Naive thymus-derived CD4-positive, alpha-beta T cell (primary cell): ENCODE measurements at regions not wholly inside any gene's neighbourhood (a gene's known extent, or its start where the extent isn't known, plus 50 kb on each side); places are given as distances from the start of the nearest gene placed in this dataset.

Source experiments
- ATAC-seq: fragments of 150-1000 bp; cut with Tn5 transposase; 2 replicates; pipeline ENCODE4 v1.10.0; 2021; ENCODE audit warnings: mild to moderate bottlenecking, moderate library complexity
- CTCF ChIA-PET: fragments of 350-600 bp; sonication (Branson Sonifier 250); formaldehyde crosslinking; loops from one replicate; lab custom pipeline; 2021; ENCODE audit warnings: antibody characterized with exemption; lab: Charles Lee
- POLR2A ChIA-PET: fragments of 350-600 bp; sonication (Branson Sonifier 250); formaldehyde crosslinking; loops from one replicate; lab custom pipeline; 2021; ENCODE audit warnings: antibody characterized with exemption, inconsistent platforms; lab: Charles Lee
- DNase-seq, 9 donors: peaks; one replicate each; pipeline versions ENCODE4 v3.0.0 to v3.0.0-alpha.2; 2020 to 2022; ENCODE audit warnings: mixed read lengths in 1 of 9
- H3K27ac ChIP-seq: one replicate; pipeline ENCODE4 v1.7.0; 2013; ENCODE audit warnings: mild to moderate bottlenecking, low read depth, low read length, moderate library complexity
- H3K27me3 ChIP-seq, 2 donors: one replicate each; pipeline ENCODE4 v1.7.0; 2013; ENCODE audit warnings: low read length in 2 of 2, mild to moderate bottlenecking in 2 of 2, moderate library complexity in 2 of 2; ENCODE audit not compliant: control insufficient read depth in 2 of 2, insufficient read depth in 2 of 2
- H3K36me3 ChIP-seq, 3 experiments: 1 replicate in 2 of 3; 2 replicates in 1 of 3; pipeline ENCODE4 v1.7.0; 2013; ENCODE audit warnings: low read length in 3 of 3, mild to moderate bottlenecking in 3 of 3, moderate library complexity in 1 of 3; ENCODE audit not compliant: insufficient read depth in 3 of 3, control insufficient read depth in 2 of 3
- H3K4me1 ChIP-seq, 2 donors: one replicate each; pipeline ENCODE4 v1.7.0; 2013; ENCODE audit warnings: low read length in 2 of 2, mild to moderate bottlenecking in 2 of 2, moderate library complexity in 1 of 2; ENCODE audit not compliant: control insufficient read depth in 2 of 2, insufficient read depth in 2 of 2
- H3K4me3 ChIP-seq: 2 replicates; pipeline ENCODE4 v1.7.0; 2013; ENCODE audit warnings: mild to moderate bottlenecking, low read length
- H3K9me3 ChIP-seq, 3 experiments: 1 replicate in 2 of 3; 2 replicates in 1 of 3; pipeline ENCODE4 v1.7.0; 2013; ENCODE audit warnings: low read length in 3 of 3; ENCODE audit not compliant: control insufficient read depth in 2 of 3
- H3K27ac Mint-ChIP-seq, 9 donors: one replicate each; pipeline ENCODE4 v1.8.0; 2020 to 2022; ENCODE audit warnings: mixed read lengths in 9 of 9, mild to moderate bottlenecking in 8 of 9, moderate library complexity in 5 of 9, inconsistent platforms in 2 of 9
- H3K27me3 Mint-ChIP-seq, 5 donors: one replicate each; pipeline ENCODE4 v1.8.0; 2021 to 2022; ENCODE audit warnings: mixed read lengths in 5 of 5, mild to moderate bottlenecking in 1 of 5
- H3K36me3 Mint-ChIP-seq, 5 donors: one replicate each; pipeline ENCODE4 v1.8.0; 2020 to 2022; ENCODE audit warnings: mixed read lengths in 5 of 5, mild to moderate bottlenecking in 3 of 5, inconsistent platforms in 1 of 5
- H3K4me1 Mint-ChIP-seq, 7 donors: one replicate each; pipeline ENCODE4 v1.8.0; 2020 to 2022; ENCODE audit warnings: mixed read lengths in 7 of 7, mild to moderate bottlenecking in 3 of 7, inconsistent platforms in 1 of 7
- H3K4me3 Mint-ChIP-seq, 10 donors: one replicate each; pipeline ENCODE4 v1.8.0; 2020 to 2022; ENCODE audit warnings: mild to moderate bottlenecking in 10 of 10, mixed read lengths in 10 of 10, moderate library complexity in 6 of 10, inconsistent platforms in 2 of 10
- H3K9me3 Mint-ChIP-seq, 11 donors: one replicate each; pipeline ENCODE4 v1.8.0; 2020 to 2022; ENCODE audit warnings: mixed read lengths in 11 of 11, mild to moderate bottlenecking in 4 of 11, inconsistent platforms in 1 of 11, moderate library complexity in 1 of 11
- intact Hi-C, 2 donors: fragments of 100-400 bp; cut with micrococcal nuclease; formaldehyde crosslinking; loops; one replicate each; pipeline ENCODE4 v1.15.1; 2023

DNA sequence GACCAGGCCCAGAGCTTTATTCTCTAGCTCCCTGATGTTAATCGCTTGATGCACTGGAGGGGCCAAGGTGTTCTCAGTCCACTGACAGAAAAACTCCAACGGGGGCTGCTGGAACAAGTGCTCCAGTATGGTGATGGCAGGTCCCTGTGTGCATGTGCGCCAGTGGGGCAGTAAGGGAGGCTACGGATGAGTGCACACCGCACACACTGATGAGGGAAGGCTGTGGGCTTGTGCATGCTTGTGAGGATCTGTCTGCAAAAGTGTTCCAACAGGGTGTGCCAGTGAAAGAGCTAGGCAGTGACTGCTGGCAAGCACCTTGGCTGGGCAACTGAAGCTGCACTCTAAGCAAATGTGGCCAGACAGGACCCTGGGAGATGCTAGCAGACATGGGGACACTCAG lies 229.7 kb upstream of the FOXG1 start:
- peaks cover 0 to 10% (median 0%) of the 10 kb centered on the region in 5 donors for H3K36me3 Mint-ChIP-seq
- no peak overlapping the region for H3K4me3 Mint-ChIP-seq
- ChIA-PET POLR2A (no interaction called here), CTCF (no interaction called here)
- no peaks in the 10 kb centered on the region for H3K27me3 Mint-ChIP-seq
- intact Hi-C loops: no loop called here
- H3K27ac Mint-ChIP-seq: no peak overlapping the region
- H3K9me3 Mint-ChIP-seq: peaks cover 4 to 53% (median 23%) of the 10 kb centered on the region in 11 donors
- Histone ChIP-seq H3K36me3 (no peaks in the 10 kb centered on the region), H3K27ac (no peak overlapping the region), H3K27me3 (no peaks in the 10 kb centered on the region), H3K4me3 (no peak overlapping the region), H3K9me3 (peaks cover 0 to 10% (median 0%) of the 10 kb centered on the region in 3 experiments), H3K4me1 (no peaks in the 10 kb centered on the region)
- H3K4me1 Mint-ChIP-seq: no peaks in the 10 kb centered on the region
- ATAC-seq (no peak), DNase-seq (no peak)

DNA sequence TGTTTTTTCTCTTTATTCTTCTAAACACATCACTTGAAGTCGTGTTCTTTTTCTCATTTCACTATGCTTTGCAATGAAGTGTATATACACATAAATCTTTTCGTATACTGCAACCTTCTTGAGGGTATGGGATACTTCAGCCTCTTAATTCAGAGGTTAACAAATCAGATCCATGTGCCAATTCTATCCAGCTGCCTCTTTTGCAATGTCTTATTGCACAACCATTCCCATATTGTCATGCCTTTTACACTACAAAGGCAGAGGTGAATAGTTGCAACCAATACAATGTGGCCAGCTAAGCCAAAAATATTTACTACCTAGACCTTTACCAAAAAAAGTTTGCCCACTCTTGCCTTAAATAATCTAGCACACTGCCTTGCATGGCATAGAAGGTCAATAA lies 224.5 kb upstream of the FOXG1 start:
- H3K9me3 ChIP-seq: peaks cover 0 to 5% (median 0%) of the 10 kb centered on the region in 3 experiments
- H3K4me3 Mint-ChIP-seq: no peak overlapping the region
- H3K36me3 ChIP-seq: no peaks in the 10 kb centered on the region
- peaks cover 0 to 10% (median 0%) of the 10 kb centered on the region in 5 donors for H3K36me3 Mint-ChIP-seq
- H3K4me1 Mint-ChIP-seq: no peaks in the 10 kb centered on the region
- DNase-seq (no peak), ATAC-seq (no peak)
- no peak overlapping the region for H3K4me3 ChIP-seq
- no peak overlapping the region for H3K27ac ChIP-seq
- H3K9me3 Mint-ChIP-seq: peaks cover 2 to 43% (median 18%) of the 10 kb centered on the region in 11 donors
- POLR2A ChIA-PET: no interaction called here
- intact Hi-C loops: no loop called here
- no peaks in the 10 kb centered on the region for H3K27me3 Mint-ChIP-seq
- H3K27ac Mint-ChIP-seq: no peak overlapping the region
- CTCF ChIA-PET: no interaction called here
- no peaks in the 10 kb centered on the region for H3K4me1 ChIP-seq
- H3K27me3 ChIP-seq: no peaks in the 10 kb centered on the region

GRCh38 chr14:28565345-28565744 lies 201.2 kb upstream of the FOXG1 start:
- no peak for ATAC-seq
- Mint-ChIP-seq H3K36me3 (no peaks in the 10 kb centered on the region), H3K27me3 (no peaks in the 10 kb centered on the region), H3K4me1 (no peaks in the 10 kb centered on the region), H3K27ac (no peak overlapping the region), H3K9me3 (peaks cover 2 to 31% (median 7%) of the 10 kb centered on the region in 11 donors), H3K4me3 (no peak overlapping the region)
- intact Hi-C loops: no loop called here
- no peak for DNase-seq
- Histone ChIP-seq H3K4me1 (no peaks in the 10 kb centered on the region), H3K27ac (no peak overlapping the region), H3K36me3 (no peaks in the 10 kb centered on the region), H3K27me3 (no peaks in the 10 kb centered on the region), H3K9me3 (no peaks in the 10 kb centered on the region), H3K4me3 (no peak overlapping the region)
- ChIA-PET POLR2A (no interaction called here), CTCF (no interaction called here)

DNA sequence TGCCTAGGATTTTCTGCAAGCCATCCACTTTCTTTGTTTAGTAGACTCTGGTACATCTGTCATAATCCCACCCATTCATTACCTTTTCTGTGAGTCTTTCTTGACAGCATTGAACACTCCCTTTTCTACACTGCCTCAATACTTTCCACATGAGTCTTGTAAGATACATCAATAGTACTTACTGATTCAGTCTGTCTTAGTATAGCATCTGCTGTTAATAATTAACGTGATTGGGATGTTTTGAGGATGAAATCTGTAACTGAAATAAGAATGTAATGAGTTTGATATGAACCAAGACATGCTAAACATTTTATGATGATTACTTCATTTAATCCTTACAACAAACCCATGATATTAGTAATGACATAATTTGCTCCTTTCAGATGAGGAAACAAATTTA lies 196.2 kb upstream of the FOXG1 start:
- POLR2A ChIA-PET: no interaction called here
- no peaks in the 10 kb centered on the region for H3K27me3 Mint-ChIP-seq
- CTCF ChIA-PET: no interaction called here
- intact Hi-C loops: no loop called here
- H3K36me3 ChIP-seq: no peaks in the 10 kb centered on the region
- no peak overlapping the region for H3K4me3 Mint-ChIP-seq
- no peak for DNase-seq
- no peaks in the 10 kb centered on the region for H3K4me1 Mint-ChIP-seq
- no peak overlapping the region for H3K4me3 ChIP-seq
- H3K36me3 Mint-ChIP-seq: no peaks in the 10 kb centered on the region
- H3K27me3 ChIP-seq: no peaks in the 10 kb centered on the region
- no peak overlapping the region for H3K27ac Mint-ChIP-seq
- no peaks in the 10 kb centered on the region for H3K4me1 ChIP-seq
- no peak overlapping the region for H3K27ac ChIP-seq
- no peaks in the 10 kb centered on the region for H3K9me3 ChIP-seq
- peaks cover 5 to 36% (median 11%) of the 10 kb centered on the region in 11 donors for H3K9me3 Mint-ChIP-seq
- no peak for ATAC-seq

- intact Hi-C loops: no loop called here
- POLR2A ChIA-PET: no interaction called here
These were observed 195.0 kb upstream of the FOXG1 start for GRCh38 chr14:28571636-28572035.

DNA sequence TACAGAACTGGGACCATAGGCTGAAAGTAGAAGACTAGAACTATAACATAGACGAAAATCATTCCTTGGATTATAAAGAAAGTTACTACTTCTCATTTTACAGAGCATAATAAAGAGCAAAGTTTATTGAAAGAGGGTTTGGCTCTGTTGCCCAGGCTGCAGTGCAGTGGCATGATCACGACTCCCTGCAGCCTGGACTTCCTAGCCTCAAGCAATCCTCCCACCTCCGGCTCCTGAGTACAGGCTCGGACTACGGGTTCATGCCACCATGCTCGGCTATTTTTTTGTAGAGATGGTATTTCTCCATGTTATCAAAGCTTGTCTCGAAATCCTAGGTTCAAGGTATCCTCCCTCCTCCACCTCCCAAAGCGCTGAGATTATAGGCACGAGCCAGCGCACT lies 190.1 kb upstream of the FOXG1 start:
- intact Hi-C loops: no loop called here
- no peak overlapping the region for H3K27ac ChIP-seq
- H3K4me1 ChIP-seq: no peaks in the 10 kb centered on the region
- Mint-ChIP-seq H3K36me3 (no peaks in the 10 kb centered on the region), H3K9me3 (peaks cover 3 to 24% (median 11%) of the 10 kb centered on the region in 11 donors), H3K4me1 (no peaks in the 10 kb centered on the region), H3K27ac (no peak overlapping the region), H3K27me3 (no peaks in the 10 kb centered on the region), H3K4me3 (no peak overlapping the region)
- ChIA-PET CTCF (no interaction called here), POLR2A (no interaction called here)
- ATAC-seq: no peak
- no peak for DNase-seq
- H3K9me3 ChIP-seq: no peaks in the 10 kb centered on the region
- H3K36me3 ChIP-seq: no peaks in the 10 kb centered on the region
- no peak overlapping the region for H3K4me3 ChIP-seq
- H3K27me3 ChIP-seq: no peaks in the 10 kb centered on the region

More at GRCh38 chr14:28571636-28572035, 195.0 kb upstream of the FOXG1 start:
- Histone ChIP-seq H3K4me3 (no peak overlapping the region), H3K27ac (no peak overlapping the region), H3K4me1 (no peaks in the 10 kb centered on the region), H3K9me3 (no peaks in the 10 kb centered on the region), H3K36me3 (no peaks in the 10 kb centered on the region), H3K27me3 (no peaks in the 10 kb centered on the region)
- no peaks in the 10 kb centered on the region for H3K27me3 Mint-ChIP-seq
- H3K9me3 Mint-ChIP-seq: peaks cover 1 to 36% (median 9%) of the 10 kb centered on the region in 11 donors
- no peak for ATAC-seq
- DNase-seq: no peak
- no peak overlapping the region for H3K4me3 Mint-ChIP-seq
- no peaks in the 10 kb centered on the region for H3K4me1 Mint-ChIP-seq
- no peak overlapping the region for H3K27ac Mint-ChIP-seq
- no peaks in the 10 kb centered on the region for H3K36me3 Mint-ChIP-seq
- CTCF ChIA-PET: no interaction called here

- ATAC-seq: no peak
- no peaks in the 10 kb centered on the region for H3K4me1 Mint-ChIP-seq
- no peaks in the 10 kb centered on the region for H3K27me3 Mint-ChIP-seq
- Histone ChIP-seq H3K4me3 (no peak overlapping the region), H3K27ac (no peak overlapping the region), H3K4me1 (no peaks in the 10 kb centered on the region), H3K36me3 (no peaks in the 10 kb centered on the region), H3K9me3 (no peaks in the 10 kb centered on the region), H3K27me3 (no peaks in the 10 kb centered on the region)
- CTCF ChIA-PET: no interaction called here
- H3K4me3 Mint-ChIP-seq: no peak overlapping the region
- intact Hi-C loops: no loop called here
- no peaks in the 10 kb centered on the region for H3K36me3 Mint-ChIP-seq
- H3K9me3 Mint-ChIP-seq: peaks cover 3 to 24% (median 11%) of the 10 kb centered on the region in 11 donors
- DNase-seq: no peak
- H3K27ac Mint-ChIP-seq: no peak overlapping the region
- POLR2A ChIA-PET: no interaction called here
These were observed 189.4 kb upstream of the FOXG1 start for GRCh38 chr14:28577187-28577586.
